ENCODE measurements at regions not wholly inside any gene's neighbourhood (a gene's known extent, or its start where the extent isn't known, plus 50 kb on each side); places are given as distances from the start of the nearest gene placed in this dataset.

DNA sequence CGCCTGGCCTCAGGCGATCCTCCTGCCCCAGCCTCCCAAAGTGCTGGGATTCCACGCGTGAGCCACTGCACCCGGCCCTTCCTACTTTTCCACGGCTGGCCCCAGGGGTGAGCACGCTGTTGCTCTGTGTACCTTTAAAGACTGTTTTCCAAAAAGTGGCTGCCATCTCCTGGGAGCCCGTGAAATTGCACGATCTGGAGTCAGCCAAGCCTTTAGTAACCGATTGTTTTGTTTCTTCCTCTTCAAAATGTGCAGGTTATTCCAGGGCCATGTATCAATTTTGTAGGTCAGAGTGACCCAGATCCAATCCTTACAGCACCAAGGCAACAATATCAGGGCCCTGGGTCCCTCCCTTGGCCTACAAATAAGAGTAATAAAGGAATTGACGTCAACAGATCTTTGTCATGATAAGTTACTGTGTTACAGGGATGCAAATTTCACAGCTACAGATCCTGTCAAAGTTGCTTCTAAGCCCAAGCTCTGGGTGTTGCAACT is 135.6 kb upstream of the ZNF236 start:
- peak; percentile 48 for DNase-seq (ENCODE audit: extremely low spot score)
- H3K4me1 ChIP-seq (ENCODE audit: insufficient read depth): no peaks in the 10 kb centered on the region
- no peak overlapping the region for H3K4me3 ChIP-seq (ENCODE audit: low read depth, low read length)
- no peak overlapping the region for H3K27ac ChIP-seq (ENCODE audit: low read depth)
- 18% methylated on average over 11 of the region's 11 CpGs for WGBS
- no peaks in the 10 kb centered on the region for H3K36me3 ChIP-seq (ENCODE audit: insufficient read depth)

DNA sequence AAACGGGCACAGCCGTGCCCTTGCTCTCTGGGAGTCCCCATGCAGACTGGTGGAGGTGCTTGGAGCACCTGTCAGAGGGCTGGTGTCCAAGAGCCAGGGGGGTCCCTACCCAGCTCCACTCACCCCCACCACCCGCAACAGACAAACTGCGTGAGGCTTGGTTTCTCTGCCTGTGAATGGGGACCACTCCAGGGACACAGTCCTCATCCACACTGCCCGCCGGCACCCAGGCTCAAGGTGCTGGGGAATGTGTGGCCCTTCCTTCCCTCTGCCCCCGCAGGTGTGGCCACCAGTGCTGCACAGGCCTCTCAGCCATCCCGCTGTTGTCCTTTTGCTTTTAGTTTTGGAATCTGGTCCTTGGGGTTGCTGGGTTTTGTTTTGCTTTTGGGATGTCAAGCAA is 136.5 kb upstream of the ZNF236 start:
- H3K27ac ChIP-seq (ENCODE audit: low read depth): no peak overlapping the region
- H3K4me1 ChIP-seq (ENCODE audit: insufficient read depth): no peaks in the 10 kb centered on the region
- no peaks in the 10 kb centered on the region for H3K36me3 ChIP-seq (ENCODE audit: insufficient read depth)
- 96% methylated on average over 8 of the region's 8 CpGs for WGBS
- no peak overlapping the region for H3K4me3 ChIP-seq (ENCODE audit: low read depth, low read length)
- no peak for DNase-seq (ENCODE audit: extremely low spot score)

DNA sequence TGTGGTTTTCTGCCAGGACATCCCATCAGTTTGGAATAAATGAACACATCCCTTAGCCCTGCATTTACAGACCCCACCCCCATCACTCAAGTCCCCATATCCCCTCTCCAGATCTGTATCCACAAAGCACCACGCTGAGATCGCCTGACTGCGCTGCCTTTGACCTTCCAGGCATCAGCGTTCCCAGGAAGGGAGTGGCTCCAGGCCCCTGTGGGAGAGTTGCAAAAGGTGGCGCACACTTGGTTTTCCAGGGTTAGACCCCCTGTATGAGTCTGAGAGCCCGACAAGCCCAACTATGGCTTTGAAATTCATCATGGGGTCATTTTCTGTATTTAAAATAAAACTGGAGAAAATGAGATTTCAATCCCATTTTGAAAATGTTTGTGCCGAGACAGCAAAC is 137.0 kb upstream of the ZNF236 start:
- no peak for DNase-seq (ENCODE audit: extremely low spot score)
- H3K4me3 ChIP-seq (ENCODE audit: low read depth, low read length): no peak overlapping the region
- H3K27ac ChIP-seq (ENCODE audit: low read depth): no peak overlapping the region
- WGBS: 90% methylated on average over 7 of the region's 7 CpGs
- H3K4me1 ChIP-seq (ENCODE audit: insufficient read depth): no peaks in the 10 kb centered on the region
- no peaks in the 10 kb centered on the region for H3K36me3 ChIP-seq (ENCODE audit: insufficient read depth)

DNA sequence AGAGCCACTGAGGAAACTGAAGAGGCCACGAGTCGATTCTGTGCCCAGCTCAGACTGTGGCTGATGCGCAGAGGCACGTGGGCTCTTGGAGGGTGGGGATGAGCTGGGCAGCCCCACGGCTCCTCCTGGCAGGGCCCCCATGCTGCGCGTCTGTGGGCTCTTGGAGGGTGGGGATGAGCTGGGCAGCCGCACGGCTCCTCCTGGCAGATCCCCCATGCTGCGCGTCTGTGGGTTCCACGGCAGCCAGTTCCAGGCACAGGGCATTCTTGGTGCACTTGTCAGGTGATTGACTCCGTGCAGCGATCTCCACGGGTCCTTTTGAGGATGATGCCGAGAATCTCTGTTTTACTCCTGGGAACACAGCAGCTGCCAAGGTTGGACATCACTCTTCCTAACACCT is 138.1 kb upstream of the ZNF236 start:
- Histone ChIP-seq H3K36me3 (ENCODE audit: insufficient read depth) (no peaks in the 10 kb centered on the region), H3K4me1 (ENCODE audit: insufficient read depth) (no peaks in the 10 kb centered on the region), H3K27ac (ENCODE audit: low read depth) (no peak overlapping the region), H3K4me3 (ENCODE audit: low read depth, low read length) (no peak overlapping the region)
- 76% methylated on average over 16 of the region's 16 CpGs for WGBS
- no peak for DNase-seq (ENCODE audit: extremely low spot score)

DNA sequence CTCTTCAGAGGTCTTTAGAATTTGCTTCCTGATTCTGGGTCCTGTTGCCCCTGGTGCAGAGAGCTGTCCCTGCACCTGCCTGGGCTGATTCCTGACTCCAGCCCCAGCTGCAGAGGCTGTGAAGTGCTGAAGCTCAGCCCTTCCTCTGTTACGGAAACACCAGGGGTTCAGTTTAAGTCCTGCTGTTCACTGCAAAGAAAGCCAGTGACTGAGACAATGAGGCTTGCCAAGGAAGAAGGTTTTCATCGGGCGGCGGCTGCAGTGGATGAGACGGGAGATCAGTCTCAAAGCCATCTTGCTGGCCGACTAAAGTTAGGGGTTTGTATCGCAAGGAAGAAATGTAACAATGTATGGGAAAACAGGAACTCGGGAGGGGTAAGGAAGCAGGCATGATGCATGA is 142.4 kb upstream of the ZNF236 start:
- WGBS: 55% methylated on average over 8 of the region's 8 CpGs
- Histone ChIP-seq H3K4me1 (ENCODE audit: insufficient read depth) (no peaks in the 10 kb centered on the region), H3K27ac (ENCODE audit: low read depth) (no peak overlapping the region)

DNA sequence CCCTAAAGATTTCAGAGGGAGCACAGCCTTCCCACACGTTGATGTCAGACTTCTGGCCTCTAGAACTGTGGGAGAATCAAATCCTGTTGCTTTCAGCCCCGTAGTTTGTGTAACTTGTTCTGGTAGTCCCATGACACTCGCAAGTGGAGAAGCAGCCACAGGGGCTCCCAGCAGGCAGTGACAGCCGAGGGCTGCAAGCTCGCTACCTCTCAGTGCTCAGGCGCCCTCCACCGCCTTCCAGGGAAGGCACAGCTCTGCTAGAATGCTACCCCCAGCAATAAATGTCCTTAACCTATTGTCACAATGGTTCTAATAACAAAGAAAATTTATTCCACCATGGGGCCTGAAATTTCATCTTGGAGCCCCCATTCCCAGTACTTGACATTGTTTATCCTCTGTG is 143.1 kb upstream of the ZNF236 start:
- DNase-seq (ENCODE audit: extremely low spot score): no peak
- Histone ChIP-seq H3K27ac (ENCODE audit: low read depth) (no peak overlapping the region), H3K4me3 (ENCODE audit: low read depth, low read length) (no peak overlapping the region), H3K4me1 (ENCODE audit: insufficient read depth) (no peaks in the 10 kb centered on the region), H3K36me3 (ENCODE audit: insufficient read depth) (no peaks in the 10 kb centered on the region)
- 85% methylated on average over 7 of the region's 7 CpGs for WGBS

More for the DNA sequence above, 142.4 kb upstream of the ZNF236 start:
- DNase-seq (ENCODE audit: extremely low spot score): no peak
- no peaks in the 10 kb centered on the region for H3K36me3 ChIP-seq (ENCODE audit: insufficient read depth)
- no peak overlapping the region for H3K4me3 ChIP-seq (ENCODE audit: low read depth, low read length)

DNA sequence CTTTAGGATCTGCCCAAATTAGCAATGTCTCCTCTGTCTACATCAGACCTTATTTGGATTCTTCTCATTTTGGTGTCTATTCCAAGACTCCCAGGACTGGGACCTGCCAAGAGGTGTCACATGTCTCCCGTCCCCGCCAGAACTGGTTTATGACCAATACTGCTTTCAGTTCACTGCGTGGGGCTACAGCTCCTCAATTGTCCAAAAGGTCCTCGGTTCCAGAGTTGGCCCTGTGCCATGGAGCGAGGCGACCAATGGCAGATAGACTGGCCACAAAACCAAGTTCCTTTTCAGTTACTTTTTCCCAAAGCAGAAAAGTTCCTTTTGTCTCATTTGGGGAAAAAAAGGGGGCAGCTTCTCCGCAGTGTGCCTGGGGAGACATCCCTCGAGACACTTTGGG is 144.1 kb upstream of the ZNF236 start:
- no peaks in the 10 kb centered on the region for H3K36me3 ChIP-seq (ENCODE audit: insufficient read depth)
- DNase-seq (ENCODE audit: extremely low spot score): no peak
- WGBS: 72% methylated on average over 8 of the region's 8 CpGs

DNA sequence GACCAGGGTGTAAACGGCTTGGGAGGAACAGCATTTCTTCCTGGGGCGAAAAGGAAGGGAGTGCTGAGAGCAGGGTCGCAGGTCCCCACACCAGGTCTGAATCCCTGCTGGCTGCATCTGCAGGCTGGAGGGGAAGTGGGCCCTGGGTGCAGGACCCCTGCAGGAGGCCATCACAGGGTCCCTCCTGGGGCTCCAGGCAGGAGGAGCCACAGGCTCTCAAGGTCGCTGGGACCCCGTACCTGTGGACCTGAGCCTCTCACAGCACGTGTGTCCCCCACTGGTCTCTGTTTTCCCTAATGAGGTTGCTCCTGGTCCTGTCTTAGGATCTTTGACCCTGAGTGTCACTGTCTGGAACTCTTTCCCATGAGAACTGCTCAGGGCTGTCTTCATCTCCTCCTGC is 147.8 kb upstream of the ZNF236 start:
- Histone ChIP-seq H3K36me3 (ENCODE audit: insufficient read depth) (no peaks in the 10 kb centered on the region), H3K27ac (ENCODE audit: low read depth) (no peak overlapping the region), H3K4me3 (ENCODE audit: low read depth, low read length) (no peak overlapping the region), H3K4me1 (ENCODE audit: insufficient read depth) (no peaks in the 10 kb centered on the region)
- 88% methylated on average over 6 of the region's 6 CpGs for WGBS
- DNase-seq (ENCODE audit: extremely low spot score): no peak

More for the DNA sequence above, 144.1 kb upstream of the ZNF236 start:
- Histone ChIP-seq H3K27ac (ENCODE audit: low read depth) (no peak overlapping the region), H3K4me1 (ENCODE audit: insufficient read depth) (no peaks in the 10 kb centered on the region), H3K4me3 (ENCODE audit: low read depth, low read length) (no peak overlapping the region)

DNA sequence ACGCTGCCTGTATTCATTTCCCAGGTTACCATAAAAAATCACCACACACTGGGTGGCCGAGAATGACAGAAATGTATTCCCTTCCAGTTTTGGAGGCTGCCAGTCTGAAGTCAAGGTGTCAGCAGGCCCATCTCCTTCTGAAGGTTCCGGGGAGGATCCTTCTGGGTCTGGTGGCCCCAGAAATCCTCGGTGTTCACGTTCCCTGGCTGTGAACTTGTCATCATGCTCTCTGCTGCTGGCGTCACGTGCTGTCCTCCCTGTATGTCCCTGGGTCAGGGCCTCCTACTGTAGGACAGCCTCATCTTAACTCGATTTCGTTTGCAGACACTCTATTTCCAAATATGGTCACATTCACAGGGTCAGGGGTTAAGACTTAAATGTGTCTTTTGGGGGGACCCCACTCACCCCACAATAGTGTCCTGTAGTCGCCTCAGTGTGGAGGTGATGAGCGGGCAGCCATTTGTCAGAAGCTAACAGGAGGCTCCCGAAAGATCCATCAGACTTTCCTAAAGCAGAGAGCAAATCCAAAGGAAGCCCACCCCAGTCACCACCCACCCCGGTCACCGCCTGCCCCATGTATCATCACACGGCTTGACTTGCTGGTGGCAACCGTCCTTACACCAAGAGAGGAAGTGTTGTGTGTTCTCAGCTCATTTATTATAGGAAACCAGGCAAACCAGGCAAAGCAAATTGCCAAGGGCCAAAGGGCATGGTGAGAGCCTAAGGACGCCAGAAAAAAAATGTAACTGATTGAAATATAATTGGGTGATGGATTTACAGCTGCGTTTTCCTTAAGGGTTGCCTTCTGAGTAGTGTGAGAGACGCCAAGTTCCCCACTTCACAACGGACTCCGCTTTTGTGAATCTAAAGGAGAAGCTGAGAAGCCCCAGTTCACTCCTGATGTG is 148.8 kb upstream of the ZNF236 start:
- no peak for DNase-seq (ENCODE audit: extremely low spot score)
- no peaks in the 10 kb centered on the region for H3K36me3 ChIP-seq (ENCODE audit: insufficient read depth)
- no peak overlapping the region for H3K27ac ChIP-seq (ENCODE audit: low read depth)
- 90% methylated on average over 21 of the region's 21 CpGs for WGBS
- no peak overlapping the region for H3K4me3 ChIP-seq (ENCODE audit: low read depth, low read length)
- H3K4me1 ChIP-seq (ENCODE audit: insufficient read depth): no peaks in the 10 kb centered on the region

DNA sequence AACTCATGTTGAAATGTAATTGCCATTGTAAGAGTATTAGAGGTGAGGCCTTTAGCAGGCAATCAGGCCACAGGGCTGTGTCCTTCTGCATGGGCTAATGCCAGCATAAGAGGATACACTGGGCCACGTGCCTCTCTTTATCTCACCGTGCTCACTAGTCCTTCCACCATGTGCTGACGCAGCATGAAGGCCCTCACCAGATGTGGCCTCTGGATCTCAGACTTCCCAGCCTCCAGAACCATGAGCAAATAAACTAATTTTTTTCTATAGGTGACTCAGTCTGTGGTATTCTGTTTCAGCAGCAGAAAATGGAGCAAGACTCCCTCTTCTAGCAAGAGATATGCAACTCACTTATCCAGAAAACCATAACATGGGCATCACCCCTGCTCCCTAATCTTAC is 149.7 kb upstream of the ZNF236 start:
- H3K27ac ChIP-seq (ENCODE audit: low read depth): no peak overlapping the region

DNA sequence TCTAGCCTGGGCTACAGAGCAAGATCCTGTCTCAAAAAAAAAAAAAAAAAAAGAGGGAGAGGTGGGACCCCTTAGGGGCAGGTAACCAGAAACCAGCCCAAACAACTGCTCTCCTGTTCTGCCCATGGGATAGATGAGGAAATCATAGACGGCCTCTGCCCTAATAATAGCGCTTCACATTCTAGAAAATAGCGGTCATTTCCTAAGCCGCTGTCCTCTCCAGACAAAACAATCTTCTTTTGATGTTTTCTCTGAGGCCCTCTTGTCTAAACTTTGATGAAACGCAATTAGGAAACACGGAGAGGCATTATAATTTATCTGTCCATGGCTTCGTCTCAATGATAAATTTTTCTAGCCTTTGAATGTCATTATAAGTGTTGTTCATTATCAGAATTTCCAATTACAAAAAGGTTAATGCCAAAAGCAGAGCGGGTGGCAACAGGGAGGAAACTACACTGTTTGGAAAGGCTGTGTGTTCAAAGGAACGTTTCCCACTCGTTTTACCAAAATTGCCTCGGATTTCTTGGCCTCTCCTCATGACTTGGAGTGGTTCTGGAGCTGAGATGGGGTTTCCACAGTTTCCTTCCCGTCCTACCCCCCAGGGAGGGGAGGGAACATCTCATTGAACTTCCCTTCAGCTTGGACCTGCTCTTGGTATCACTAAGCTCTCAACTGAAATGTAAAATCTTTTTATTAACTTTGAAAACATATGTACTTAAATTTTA is 151.6 kb upstream of the ZNF236 start:
- Histone ChIP-seq H3K36me3 (ENCODE audit: insufficient read depth) (no peaks in the 10 kb centered on the region), H3K4me1 (ENCODE audit: insufficient read depth) (no peaks in the 10 kb centered on the region), H3K4me3 (ENCODE audit: low read depth, low read length) (no peak overlapping the region), H3K27ac (ENCODE audit: low read depth) (no peak overlapping the region)
- WGBS: 51% methylated on average over 12 of the region's 12 CpGs
- DNase-seq (ENCODE audit: extremely low spot score): no peak

More for the DNA sequence above, 149.7 kb upstream of the ZNF236 start:
- H3K4me3 ChIP-seq (ENCODE audit: low read depth, low read length): no peak overlapping the region
- 84% methylated on average over 3 of the region's 3 CpGs for WGBS
- H3K4me1 ChIP-seq (ENCODE audit: insufficient read depth): no peaks in the 10 kb centered on the region
- DNase-seq (ENCODE audit: extremely low spot score): no peak
- H3K36me3 ChIP-seq (ENCODE audit: insufficient read depth): no peaks in the 10 kb centered on the region

DNA sequence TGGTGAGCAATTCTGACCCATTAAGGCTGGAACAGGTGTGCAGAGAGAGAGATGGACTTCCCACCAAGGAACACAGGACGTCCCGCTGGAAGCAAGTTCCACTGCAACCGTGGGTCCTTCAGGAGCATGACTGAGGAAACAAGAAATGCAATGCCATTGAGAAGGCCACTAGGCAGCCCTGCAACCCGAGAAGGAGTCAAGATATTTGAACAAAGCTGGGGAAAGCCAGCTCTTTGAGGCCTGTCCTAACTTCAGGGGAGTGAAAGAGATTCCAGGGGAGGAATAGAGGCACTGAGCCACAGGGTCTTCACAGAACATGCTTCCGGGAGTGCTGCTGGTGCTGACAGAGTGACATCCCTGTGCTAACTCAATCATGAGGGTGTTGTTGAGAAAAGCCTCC is 153.8 kb upstream of the ZNF236 start:
- no peak overlapping the region for H3K4me3 ChIP-seq (ENCODE audit: low read depth, low read length)
- no peak overlapping the region for H3K27ac ChIP-seq (ENCODE audit: low read depth)
- no peak for DNase-seq (ENCODE audit: extremely low spot score)
- WGBS: 90% methylated on average over 5 of the region's 5 CpGs
- H3K36me3 ChIP-seq (ENCODE audit: insufficient read depth): no peaks in the 10 kb centered on the region
- no peaks in the 10 kb centered on the region for H3K4me1 ChIP-seq (ENCODE audit: insufficient read depth)

DNA sequence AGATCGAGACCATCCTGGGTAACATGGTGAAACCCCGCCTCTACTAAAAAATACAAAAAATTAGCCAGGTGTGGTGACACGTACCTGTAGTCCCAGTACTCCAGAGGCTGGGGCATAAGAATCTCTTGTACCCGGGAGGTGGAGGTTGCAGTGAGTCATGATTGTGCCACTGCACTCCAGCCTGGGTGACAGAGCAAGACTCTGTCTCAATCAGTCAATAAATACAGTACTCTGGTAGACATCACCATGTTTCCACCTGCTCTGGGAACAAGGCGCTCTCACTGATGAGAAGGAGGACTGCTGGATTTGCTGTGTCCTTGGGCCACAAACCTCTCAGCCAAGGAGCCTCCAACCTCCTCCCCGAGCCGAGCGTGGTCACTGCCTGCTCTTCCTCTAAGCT is 154.2 kb upstream of the ZNF236 start:
- H3K4me3 ChIP-seq (ENCODE audit: low read depth, low read length): no peak overlapping the region
- no peaks in the 10 kb centered on the region for H3K4me1 ChIP-seq (ENCODE audit: insufficient read depth)
- 96% methylated on average over 8 of the region's 8 CpGs for whole genome bisulfite sequencing
- H3K27ac ChIP-seq (ENCODE audit: low read depth): no peak overlapping the region
- H3K36me3 ChIP-seq (ENCODE audit: insufficient read depth): no peaks in the 10 kb centered on the region
- no peak for DNase-seq (ENCODE audit: extremely low spot score)

DNA sequence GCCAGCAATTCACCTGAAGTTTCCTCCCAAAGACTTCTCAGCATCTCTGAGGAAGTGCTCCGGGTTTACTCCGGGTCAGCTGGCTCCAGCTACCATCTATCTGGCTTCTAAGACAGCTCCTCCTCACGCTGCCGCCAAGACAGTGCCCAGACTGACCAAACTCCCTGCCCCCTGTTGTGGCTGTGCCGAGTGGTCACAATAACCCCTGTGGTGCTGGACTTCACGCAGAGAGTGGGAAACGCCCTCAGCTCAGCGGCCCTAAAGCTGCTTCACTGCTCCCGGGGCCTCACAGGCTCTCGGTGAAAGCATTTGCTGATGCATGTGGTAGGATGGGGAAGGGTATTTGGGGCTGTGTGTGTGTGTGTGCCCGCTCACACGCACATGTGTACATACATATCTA is 154.8 kb upstream of the ZNF236 start:
- Histone ChIP-seq H3K4me1 (ENCODE audit: insufficient read depth) (no peaks in the 10 kb centered on the region), H3K36me3 (ENCODE audit: insufficient read depth) (no peaks in the 10 kb centered on the region), H3K4me3 (ENCODE audit: low read depth, low read length) (no peak overlapping the region), H3K27ac (ENCODE audit: low read depth) (no peak overlapping the region)
- DNase-seq (ENCODE audit: extremely low spot score): no peak
- 88% methylated on average over 12 of the region's 12 CpGs for WGBS
